Liver (tissue), 8 donors: ENCODE measurements at regions not wholly inside any gene's neighbourhood (a gene's known extent, or its start where the extent isn't known, plus 50 kb on each side); places are given as distances from the start of the nearest gene placed in this dataset.
A peak's percentile ranks its signal among the peaks of the same experiment; 100 is the strongest.

Experiments
- DNase-seq: peaks from one replicate; pipeline ENCODE4 v3.0.0-alpha.2; 2017; ENCODE audit warnings: low spot score
- H3K27ac ChIP-seq, 2 donors: one replicate each; pipeline ENCODE4 v1.7.0; 2013; ENCODE audit warnings: inconsistent platforms in 2 of 2, low read length in 2 of 2, control low read depth in 1 of 2, low read depth in 1 of 2, mild to moderate bottlenecking in 1 of 2
- H3K27me3 ChIP-seq, 4 donors: one replicate each; pipeline versions ENCODE4 v1.6.1 to v1.7.0; 2013; ENCODE audit warnings: low read length in 3 of 4, inconsistent platforms in 1 of 4, mild to moderate bottlenecking in 1 of 4, moderate library complexity in 1 of 4; ENCODE audit not compliant: control insufficient read depth in 4 of 4, insufficient read depth in 4 of 4
- H3K36me3 ChIP-seq, 4 donors: one replicate each; pipeline versions ENCODE4 v1.6.1 to v1.7.0; 2013; ENCODE audit warnings: low read length in 3 of 4, mild to moderate bottlenecking in 3 of 4, low read depth in 1 of 4, moderate library complexity in 1 of 4; ENCODE audit not compliant: control insufficient read depth in 4 of 4, insufficient read depth in 3 of 4
- H3K4me1 ChIP-seq, 4 donors: one replicate each; pipeline versions ENCODE4 v1.6.1 to v1.7.0; 2013; ENCODE audit warnings: low read length in 3 of 4, mild to moderate bottlenecking in 3 of 4, moderate library complexity in 1 of 4; ENCODE audit not compliant: control insufficient read depth in 4 of 4, insufficient read depth in 4 of 4
- H3K4me3 ChIP-seq, 3 donors: one replicate each; pipeline versions ENCODE4 v1.6.1 to v1.7.0; 2013; ENCODE audit warnings: low read length in 3 of 3, control low read depth in 1 of 3, low read depth in 1 of 3, mild to moderate bottlenecking in 1 of 3
- H3K9ac ChIP-seq, 2 donors: one replicate each; pipeline ENCODE4 v1.7.0; 2013; ENCODE audit warnings: low read length in 2 of 2, mild to moderate bottlenecking in 2 of 2, moderate library complexity in 2 of 2, control low read depth in 1 of 2, low read depth in 1 of 2
- H3K9me3 ChIP-seq, 4 donors: one replicate each; pipeline versions ENCODE4 v1.6.1 to v1.7.0; 2013; ENCODE audit warnings: low read length in 3 of 4; ENCODE audit not compliant: control insufficient read depth in 4 of 4
- EGR1 ChIP-seq, 2 donors: IDR thresholded peaks; 2 replicates each; pipeline ENCODE4 v1.6.1; 2016 to 2018; ENCODE audit warnings: antibody characterized with exemption in 2 of 2, low read depth in 2 of 2
- FOXA1 ChIP-seq: IDR thresholded peaks from 2 replicates; pipeline ENCODE4 v1.6.1; 2016; ENCODE audit warnings: antibody characterized with exemption
- FOXA2 ChIP-seq: IDR thresholded peaks from 2 replicates; pipeline ENCODE4 v1.6.1; 2016; ENCODE audit warnings: antibody characterized with exemption
- GABPA ChIP-seq, 2 donors: IDR thresholded peaks in 1 of 2; conservative IDR thresholded peaks in 1 of 2; 2 replicates each; pipeline ENCODE4 v1.6.1; 2016; ENCODE audit warnings: antibody characterized with exemption in 2 of 2, mild to moderate bottlenecking in 1 of 2, moderate library complexity in 1 of 2
- HNF4A ChIP-seq, 2 donors: conservative IDR thresholded peaks; 2 replicates each; pipeline ENCODE4 v1.6.1; 2016; ENCODE audit warnings: antibody characterized with exemption in 2 of 2, mild to moderate bottlenecking in 2 of 2
- HNF4G ChIP-seq: IDR thresholded peaks from 2 replicates; pipeline ENCODE4 v1.6.1; 2016; ENCODE audit warnings: antibody characterized with exemption
- JUND ChIP-seq, 2 donors: IDR thresholded peaks; 2 replicates each; pipeline ENCODE4 v1.6.1; 2016; ENCODE audit warnings: antibody characterized with exemption in 2 of 2
- NR2F2 ChIP-seq: IDR thresholded peaks from 2 replicates; pipeline ENCODE4 v1.6.1; 2016; ENCODE audit warnings: antibody characterized with exemption
- RAD21 ChIP-seq, 2 donors: IDR thresholded peaks; 2 replicates each; pipeline ENCODE4 v1.6.1; 2016; ENCODE audit warnings: antibody characterized with exemption in 2 of 2, mild to moderate bottlenecking in 2 of 2
- RXRA ChIP-seq, 2 donors: IDR thresholded peaks; 2 replicates each; pipeline ENCODE4 v1.6.1; 2017 to 2018; ENCODE audit warnings: antibody characterized with exemption in 2 of 2, mild to moderate bottlenecking in 1 of 2
- SP1 ChIP-seq: IDR thresholded peaks from 2 replicates; pipeline ENCODE4 v1.6.1; 2018; ENCODE audit warnings: antibody characterized with exemption, mild to moderate bottlenecking
- TAF1 ChIP-seq: conservative IDR thresholded peaks from 2 replicates; pipeline ENCODE4 v1.6.1; 2016; ENCODE audit warnings: antibody characterized with exemption, mild to moderate bottlenecking
- YY1 ChIP-seq: IDR thresholded peaks from 2 replicates; pipeline ENCODE4 v1.6.1; 2016; ENCODE audit warnings: antibody characterized with exemption, mild to moderate bottlenecking
- WGBS: extraction: QIAGEN DNeasy Blood & Tissue Kit; methylation state at CpG from one replicate; pipeline ENCODE4 v1.1.7; 2013; 5-methylcytosine and 5-hydroxymethylcytosine counted together
- TF ChIP-seq, protein P1 (sequence below): IDR thresholded peaks from 2 replicates; pipeline ENCODE4 v1.6.1; 2016; ENCODE audit warnings: antibody characterized with exemption
- TF ChIP-seq, protein P2 (sequence below): IDR thresholded peaks from 2 replicates; pipeline ENCODE4 v1.6.1; 2016; ENCODE audit warnings: antibody characterized with exemption
- TF ChIP-seq, protein P3 (sequence below): fragments of 150-350 bp; IDR thresholded peaks from 2 replicates; pipeline ENCODE4 v1.5.1; 2017; ENCODE audit warnings: improper control_type of control experiment, low read depth, low read length; ENCODE audit not compliant: missing input control
- TF ChIP-seq, protein P4 (sequence below): IDR thresholded peaks from 2 replicates; pipeline ENCODE4 v1.6.1; 2016; ENCODE audit warnings: antibody characterized with exemption, mild to moderate bottlenecking
- TF ChIP-seq, protein P5 (sequence below): IDR thresholded peaks from 2 replicates; pipeline ENCODE4 v1.6.1; 2016; ENCODE audit warnings: antibody characterized with exemption
- donor health status: healthy.
- donor health status: healthy.
- donor health status: healthy.
- donor health status: healthy.
- donor health status: healthy.

DNA sequence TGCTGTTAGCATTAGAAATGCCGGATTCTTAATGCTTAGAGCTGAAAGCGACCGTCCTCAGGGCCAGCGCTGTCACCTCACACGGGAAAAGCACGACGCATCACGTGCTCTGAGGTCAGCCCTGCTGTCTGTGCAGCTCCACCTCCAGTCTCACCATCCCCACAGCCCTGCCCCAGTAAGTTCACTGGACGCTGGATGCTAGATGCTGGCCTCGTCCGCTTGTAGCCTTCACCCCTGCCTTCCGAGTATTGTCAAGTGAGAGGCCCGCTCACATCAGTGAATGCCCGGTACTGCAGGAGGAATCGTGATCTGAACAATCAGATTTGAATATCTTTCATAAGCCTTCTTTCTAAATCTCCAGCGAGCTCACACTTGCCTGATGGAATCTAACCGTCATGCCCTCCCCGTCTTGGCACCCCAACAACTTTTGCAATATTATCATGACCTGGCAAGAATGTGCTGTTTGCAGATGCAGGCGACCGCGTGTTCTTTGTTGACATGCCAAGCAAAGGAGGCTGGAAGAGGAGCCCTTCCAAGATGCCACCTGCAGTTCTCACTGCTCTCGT lies 64.9 kb downstream of the DLL1 start:
- Histone ChIP-seq H3K4me3 (no peak overlapping the region), H3K9ac (no peak overlapping the region), H3K27me3 (no peaks in the 10 kb centered on the region), H3K4me1 (peaks cover 7 to 22% (median 17%) of the 10 kb centered on the region in 4 donors), H3K36me3 (no peaks in the 10 kb centered on the region), H3K27ac (peak overlapping the region; percentile 60 to 68), H3K9me3 (no peaks in the 10 kb centered on the region)
- WGBS = 65% methylated on average over 22 of the region's 22 CpGs
- no peak for DNase-seq
- TF ChIP-seq HNF4A (conservative IDR thresholded peaks at IDR 0.05) = peak in 1 of 2 donors; percentile 63
- peak in 1 of 2 donors; percentile 66 for TF ChIP-seq EGR1 (IDR thresholded peaks at IDR 0.05; ENCODE audit: low read depth in 2 of 2)
- TF ChIP-seq JUND (IDR thresholded peaks at IDR 0.05) = peak in 1 of 2 donors; percentile 79
- TF ChIP-seq RXRA (IDR thresholded peaks at IDR 0.05) = peak in 1 of 2 donors; percentile 75
- no peak for TF ChIP-seq HNF4G
- TF ChIP-seq SP1 = no peak
- peak; percentile 78 for TF ChIP-seq FOXA2
- peak in 1 of 2 donors; percentile 31 for TF ChIP-seq RAD21 (IDR thresholded peaks at IDR 0.05)
- TF ChIP-seq, protein P1, sequence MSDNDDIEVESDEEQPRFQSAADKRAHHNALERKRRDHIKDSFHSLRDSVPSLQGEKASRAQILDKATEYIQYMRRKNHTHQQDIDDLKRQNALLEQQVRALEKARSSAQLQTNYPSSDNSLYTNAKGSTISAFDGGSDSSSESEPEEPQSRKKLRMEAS = no peak
- peak; percentile 83 for TF ChIP-seq FOXA1

DNA sequence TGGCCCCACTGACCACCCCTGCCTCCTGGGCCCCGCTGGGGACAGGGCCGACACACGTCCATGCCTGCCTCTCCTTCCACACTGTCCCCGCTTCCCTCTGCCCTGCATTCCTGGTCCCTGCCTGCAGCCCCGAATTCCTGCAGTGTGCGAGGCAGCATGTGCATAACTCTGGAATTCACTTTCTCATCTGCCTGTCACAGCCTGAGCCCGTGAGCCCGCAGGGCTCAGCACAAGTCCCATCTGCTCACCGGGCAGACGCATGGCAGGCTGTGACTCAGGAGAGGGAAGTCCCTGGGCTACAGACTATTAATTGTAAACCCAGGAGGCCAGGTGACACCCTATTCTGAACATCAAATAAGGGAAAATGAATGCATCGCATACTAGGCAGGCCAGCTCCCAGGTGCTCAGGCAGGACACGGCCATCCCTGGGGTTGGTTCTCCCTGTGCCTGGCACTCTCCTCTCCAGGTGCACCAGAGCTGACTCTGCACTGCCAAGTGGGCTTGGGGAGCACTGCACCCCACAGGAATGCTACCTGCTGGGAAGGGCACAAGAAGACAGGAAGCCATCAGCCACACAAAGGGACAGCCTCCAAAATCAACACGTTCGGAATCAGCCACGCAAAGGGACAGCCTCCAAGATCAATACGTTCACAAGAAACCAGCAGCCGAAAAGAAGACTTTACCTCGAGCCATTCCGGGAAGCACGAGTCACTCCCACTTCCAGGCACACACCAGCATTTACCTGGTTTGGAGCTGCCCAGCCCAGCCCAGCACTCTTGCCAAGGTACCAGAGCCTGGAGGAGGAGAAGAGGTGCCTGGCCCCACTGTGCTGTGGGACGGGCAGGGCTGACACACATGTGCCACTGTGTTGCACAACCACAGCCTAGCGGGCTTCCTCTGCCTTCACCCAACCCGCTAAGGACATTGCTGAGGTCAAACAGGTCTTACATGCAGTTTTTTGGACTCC lies 65.9 kb downstream of the DLL1 start:
- H3K4me3 ChIP-seq = no peak overlapping the region
- no peaks in the 10 kb centered on the region for H3K27me3 ChIP-seq
- peak overlapping the region; percentile 60 to 68 for H3K27ac ChIP-seq
- H3K9ac ChIP-seq = no peak overlapping the region
- TF ChIP-seq TAF1 = no peak
- TF ChIP-seq YY1 = peak; percentile 42
- TF ChIP-seq SP1 = peak; percentile 37
- TF ChIP-seq HNF4G = no peak
- TF ChIP-seq JUND (IDR thresholded peaks at IDR 0.05) = peak in 1 of 2 donors; percentile 31
- TF ChIP-seq, protein P2, sequence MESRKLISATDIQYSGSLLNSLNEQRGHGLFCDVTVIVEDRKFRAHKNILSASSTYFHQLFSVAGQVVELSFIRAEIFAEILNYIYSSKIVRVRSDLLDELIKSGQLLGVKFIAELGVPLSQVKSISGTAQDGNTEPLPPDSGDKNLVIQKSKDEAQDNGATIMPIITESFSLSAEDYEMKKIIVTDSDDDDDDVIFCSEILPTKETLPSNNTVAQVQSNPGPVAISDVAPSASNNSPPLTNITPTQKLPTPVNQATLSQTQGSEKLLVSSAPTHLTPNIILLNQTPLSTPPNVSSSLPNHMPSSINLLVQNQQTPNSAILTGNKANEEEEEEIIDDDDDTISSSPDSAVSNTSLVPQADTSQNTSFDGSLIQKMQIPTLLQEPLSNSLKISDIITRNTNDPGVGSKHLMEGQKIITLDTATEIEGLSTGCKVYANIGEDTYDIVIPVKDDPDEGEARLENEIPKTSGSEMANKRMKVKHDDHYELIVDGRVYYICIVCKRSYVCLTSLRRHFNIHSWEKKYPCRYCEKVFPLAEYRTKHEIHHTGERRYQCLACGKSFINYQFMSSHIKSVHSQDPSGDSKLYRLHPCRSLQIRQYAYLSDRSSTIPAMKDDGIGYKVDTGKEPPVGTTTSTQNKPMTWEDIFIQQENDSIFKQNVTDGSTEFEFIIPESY = no peak
- TF ChIP-seq, protein P3, sequence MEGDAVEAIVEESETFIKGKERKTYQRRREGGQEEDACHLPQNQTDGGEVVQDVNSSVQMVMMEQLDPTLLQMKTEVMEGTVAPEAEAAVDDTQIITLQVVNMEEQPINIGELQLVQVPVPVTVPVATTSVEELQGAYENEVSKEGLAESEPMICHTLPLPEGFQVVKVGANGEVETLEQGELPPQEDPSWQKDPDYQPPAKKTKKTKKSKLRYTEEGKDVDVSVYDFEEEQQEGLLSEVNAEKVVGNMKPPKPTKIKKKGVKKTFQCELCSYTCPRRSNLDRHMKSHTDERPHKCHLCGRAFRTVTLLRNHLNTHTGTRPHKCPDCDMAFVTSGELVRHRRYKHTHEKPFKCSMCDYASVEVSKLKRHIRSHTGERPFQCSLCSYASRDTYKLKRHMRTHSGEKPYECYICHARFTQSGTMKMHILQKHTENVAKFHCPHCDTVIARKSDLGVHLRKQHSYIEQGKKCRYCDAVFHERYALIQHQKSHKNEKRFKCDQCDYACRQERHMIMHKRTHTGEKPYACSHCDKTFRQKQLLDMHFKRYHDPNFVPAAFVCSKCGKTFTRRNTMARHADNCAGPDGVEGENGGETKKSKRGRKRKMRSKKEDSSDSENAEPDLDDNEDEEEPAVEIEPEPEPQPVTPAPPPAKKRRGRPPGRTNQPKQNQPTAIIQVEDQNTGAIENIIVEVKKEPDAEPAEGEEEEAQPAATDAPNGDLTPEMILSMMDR = peak; percentile 21
- peak; percentile 74 for TF ChIP-seq FOXA1
- peak; percentile 85 for TF ChIP-seq FOXA2
- TF ChIP-seq, protein P4, sequence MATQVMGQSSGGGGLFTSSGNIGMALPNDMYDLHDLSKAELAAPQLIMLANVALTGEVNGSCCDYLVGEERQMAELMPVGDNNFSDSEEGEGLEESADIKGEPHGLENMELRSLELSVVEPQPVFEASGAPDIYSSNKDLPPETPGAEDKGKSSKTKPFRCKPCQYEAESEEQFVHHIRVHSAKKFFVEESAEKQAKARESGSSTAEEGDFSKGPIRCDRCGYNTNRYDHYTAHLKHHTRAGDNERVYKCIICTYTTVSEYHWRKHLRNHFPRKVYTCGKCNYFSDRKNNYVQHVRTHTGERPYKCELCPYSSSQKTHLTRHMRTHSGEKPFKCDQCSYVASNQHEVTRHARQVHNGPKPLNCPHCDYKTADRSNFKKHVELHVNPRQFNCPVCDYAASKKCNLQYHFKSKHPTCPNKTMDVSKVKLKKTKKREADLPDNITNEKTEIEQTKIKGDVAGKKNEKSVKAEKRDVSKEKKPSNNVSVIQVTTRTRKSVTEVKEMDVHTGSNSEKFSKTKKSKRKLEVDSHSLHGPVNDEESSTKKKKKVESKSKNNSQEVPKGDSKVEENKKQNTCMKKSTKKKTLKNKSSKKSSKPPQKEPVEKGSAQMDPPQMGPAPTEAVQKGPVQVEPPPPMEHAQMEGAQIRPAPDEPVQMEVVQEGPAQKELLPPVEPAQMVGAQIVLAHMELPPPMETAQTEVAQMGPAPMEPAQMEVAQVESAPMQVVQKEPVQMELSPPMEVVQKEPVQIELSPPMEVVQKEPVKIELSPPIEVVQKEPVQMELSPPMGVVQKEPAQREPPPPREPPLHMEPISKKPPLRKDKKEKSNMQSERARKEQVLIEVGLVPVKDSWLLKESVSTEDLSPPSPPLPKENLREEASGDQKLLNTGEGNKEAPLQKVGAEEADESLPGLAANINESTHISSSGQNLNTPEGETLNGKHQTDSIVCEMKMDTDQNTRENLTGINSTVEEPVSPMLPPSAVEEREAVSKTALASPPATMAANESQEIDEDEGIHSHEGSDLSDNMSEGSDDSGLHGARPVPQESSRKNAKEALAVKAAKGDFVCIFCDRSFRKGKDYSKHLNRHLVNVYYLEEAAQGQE = peak; percentile 14
- TF ChIP-seq RXRA (IDR thresholded peaks at IDR 0.05) = peak; percentile 45 to 79
- peak in 1 of 2 donors; percentile 78 for TF ChIP-seq EGR1 (IDR thresholded peaks at IDR 0.05; ENCODE audit: low read depth in 2 of 2)
- TF ChIP-seq, protein P5, sequence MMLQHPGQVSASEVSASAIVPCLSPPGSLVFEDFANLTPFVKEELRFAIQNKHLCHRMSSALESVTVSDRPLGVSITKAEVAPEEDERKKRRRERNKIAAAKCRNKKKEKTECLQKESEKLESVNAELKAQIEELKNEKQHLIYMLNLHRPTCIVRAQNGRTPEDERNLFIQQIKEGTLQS = no peak
- peak; percentile 52 to 68 for TF ChIP-seq HNF4A (conservative IDR thresholded peaks at IDR 0.05)
- peak in 1 of 2 donors; percentile 39 for TF ChIP-seq RAD21 (IDR thresholded peaks at IDR 0.05)
- TF ChIP-seq GABPA (IDR thresholded peaks at IDR 0.05 in 1 of 2, conservative IDR thresholded peaks at IDR 0.05 in 1 of 2) = peak in 1 of 2 donors; percentile 24
- TF ChIP-seq, protein P1 = peak; percentile 90
- no peak for TF ChIP-seq NR2F2
- peaks cover 7 to 22% (median 17%) of the 10 kb centered on the region in 4 donors for H3K4me1 ChIP-seq
- no peaks in the 10 kb centered on the region for H3K36me3 ChIP-seq
- 55% methylated on average over 23 of the region's 23 CpGs for WGBS
- no peaks in the 10 kb centered on the region for H3K9me3 ChIP-seq
- DNase-seq = no peak
